Endothelial cell of umbilical vein (primary cell): ENCODE measurements at regions not wholly inside any gene's neighbourhood (a gene's known extent, or its start where the extent isn't known, plus 50 kb on each side); places are given as distances from the start of the nearest gene placed in this dataset.

Experiments
- BruUV-seq: library from RNA; stranded (reverse); fragments of 400-500 nt; replicated peaks from 2 replicates; lab custom pipeline; 2021; lab: Mats Ljungman, UMichigan
- CTCF ChIA-PET: fragments of 300-600, 350-600 bp; sonication (Branson Sonifier 250); formaldehyde crosslinking; loops from one replicate; lab custom pipeline; 2021; ENCODE audit warnings: antibody characterized with exemption, inconsistent platforms; lab: Charles Lee
- POLR2A ChIA-PET: fragments of 300-600, 350-600 bp; sonication (Branson Sonifier 250); formaldehyde crosslinking; loops from one replicate; lab custom pipeline; 2021; ENCODE audit warnings: antibody characterized with exemption, inconsistent platforms; lab: Charles Lee
- DNase-seq: peaks from one replicate; pipeline ENCODE4 v3.0.0-alpha.2; 2011; ENCODE audit warnings: low read depth, low spot score
- FAIRE-seq: peaks from 2 replicates; lab custom pipeline; 2011; peaks lifted over from hg19 to GRCh38; lab: Jason Lieb, UNC
- H2AFZ ChIP-seq: 2 replicates; pipeline ENCODE4 v1.6.0; 2012; ENCODE audit warnings: low read depth, low read length, control low read depth, inconsistent platforms
- H3K27ac ChIP-seq: 2 replicates; pipeline ENCODE4 v1.5.1; 2011; ENCODE audit warnings: low read depth, mild to moderate bottlenecking, control low read depth, low read length, moderate library complexity; ENCODE audit not compliant: insufficient read depth
- H3K27me3 ChIP-seq, 2 experiments: 2 replicates each; pipeline versions ENCODE4 v1.6.0 to v1.6.1; 2011; ENCODE audit warnings: low read length in 2 of 2, mixed read lengths in 1 of 2; ENCODE audit not compliant: control insufficient read depth in 2 of 2, insufficient read depth in 2 of 2
- H3K36me3 ChIP-seq, 2 experiments: 2 replicates in 1 of 2; 3 replicates in 1 of 2; pipeline ENCODE4 v1.5.1; 2011; ENCODE audit warnings: low read length in 2 of 2, mild to moderate bottlenecking in 1 of 2, moderate library complexity in 1 of 2; ENCODE audit not compliant: control insufficient read depth in 2 of 2, insufficient read depth in 2 of 2; ENCODE audit errors: extremely low read depth in 1 of 2
- H3K4me1 ChIP-seq: 3 replicates; pipeline ENCODE4 v1.5.1; 2011; ENCODE audit warnings: mild to moderate bottlenecking, low read length; ENCODE audit not compliant: control insufficient read depth, insufficient read depth; ENCODE audit errors: extremely low read depth
- H3K4me2 ChIP-seq: 2 replicates; pipeline ENCODE4 v1.6.1; 2011; ENCODE audit warnings: low read length, control low read depth, mixed read lengths; ENCODE audit not compliant: insufficient read depth
- H3K4me3 ChIP-seq, 3 experiments: fragments of 200-600 bp in 1 of 3; sonication (generic), shearing (Covaris generic) in 1 of 3; replicated peaks in 1 of 3; 2 replicates each; pipeline ENCODE4 v1.5.1; 2011 to 2016; ENCODE audit warnings: control low read depth in 3 of 3, low read length in 3 of 3, mild to moderate bottlenecking in 2 of 3, inconsistent platforms in 1 of 3, low read depth in 1 of 3, moderate library complexity in 1 of 3; ENCODE audit not compliant: insufficient read depth in 1 of 3
- H3K79me2 ChIP-seq: 2 replicates; pipeline ENCODE4 v1.6.0; 2012; ENCODE audit warnings: low read length, inconsistent platforms; ENCODE audit not compliant: control insufficient read depth, insufficient read depth
- H3K9ac ChIP-seq: replicated peaks from 2 replicates; pipeline ENCODE3; 2011; ENCODE audit warnings: low read length, control low read depth; ENCODE audit not compliant: insufficient read depth; ENCODE audit errors: extremely low read depth
- H3K9me1 ChIP-seq: replicated peaks from 3 replicates; pipeline ENCODE4 v1.6.0; 2011; ENCODE audit warnings: mild to moderate bottlenecking, low read length; ENCODE audit not compliant: control insufficient read depth, insufficient read depth; ENCODE audit errors: extremely low read depth
- H3K9me3 ChIP-seq: replicated peaks from 2 replicates; pipeline ENCODE4 v1.5.1; 2012; ENCODE audit warnings: low read length, inconsistent platforms; ENCODE audit not compliant: control insufficient read depth, insufficient read depth
- H4K20me1 ChIP-seq: replicated peaks from 2 replicates; pipeline ENCODE3; 2011; ENCODE audit warnings: mild to moderate bottlenecking, low read length; ENCODE audit not compliant: control insufficient read depth, insufficient read depth; ENCODE audit errors: extremely low read depth
- CTCF ChIP-seq, 2 donors: IDR thresholded peaks; 1 replicate in 1 of 2; 2 replicates in 1 of 2; pipeline ENCODE4 v1.5.1; 2011; ENCODE audit warnings: low read length in 2 of 2, mild to moderate bottlenecking in 2 of 2, moderate library complexity in 2 of 2, control low read depth in 1 of 2, inconsistent platforms in 1 of 2, low read depth in 1 of 2; ENCODE audit not compliant: insufficient read depth in 1 of 2; ENCODE audit errors: extremely low read depth in 1 of 2
- EZH2 ChIP-seq: IDR thresholded peaks from 2 replicates; pipeline ENCODE4 v1.6.1; 2012; ENCODE audit warnings: borderline replicate concordance, low read depth, mild to moderate bottlenecking, moderate library complexity, low read length, inconsistent platforms; ENCODE audit not compliant: severe bottlenecking
- FOS ChIP-seq: IDR thresholded peaks from 2 replicates; pipeline ENCODE4 v1.6.1; 2011; ENCODE audit warnings: mild to moderate bottlenecking, low read length, moderate library complexity, borderline replicate concordance; ENCODE audit not compliant: insufficient read depth
- GATA2 ChIP-seq: IDR thresholded peaks from 2 replicates; pipeline ENCODE4 v1.7.0; 2011; ENCODE audit warnings: low read depth, mild to moderate bottlenecking, moderate library complexity, mixed read lengths, low read length; ENCODE audit not compliant: insufficient read length, insufficient read depth
- JUN ChIP-seq: IDR thresholded peaks from 2 replicates; pipeline ENCODE4 v1.6.1; 2011; ENCODE audit warnings: borderline replicate concordance, low read depth; ENCODE audit not compliant: insufficient read length, insufficient read depth
- MAX ChIP-seq: IDR thresholded peaks from 2 replicates; pipeline ENCODE4 v1.6.1; 2011; ENCODE audit not compliant: insufficient read depth, insufficient read length
- MYC ChIP-seq: IDR thresholded peaks from one replicate; pipeline ENCODE4 v1.6.1; 2011; ENCODE audit warnings: mild to moderate bottlenecking, low read depth, low read length
- POLR2A ChIP-seq: IDR thresholded peaks from 2 replicates; pipeline ENCODE4 v1.6.1; 2012; ENCODE audit warnings: low read depth, mild to moderate bottlenecking, control low read depth, low read length
- POLR2AphosphoS5 ChIP-seq: IDR thresholded peaks from 2 replicates; pipeline ENCODE4 v1.6.1; 2012; ENCODE audit warnings: low read depth, mild to moderate bottlenecking, control low read depth, low read length, moderate library complexity; ENCODE audit not compliant: insufficient read depth
- dilution Hi-C: fragments of 300-500 bp; cut with MboI; formaldehyde crosslinking; loops from one replicate; pipeline ENCODE4 v1.15.0; 2019; ENCODE audit warnings: low sequenced_read_pairs; ENCODE audit not compliant: extremely low pct_ligation_motif_present
- intact Hi-C: fragments of 100-400 bp; cut with micrococcal nuclease; formaldehyde crosslinking; loops from one replicate; pipeline ENCODE4 v1.10.0; 2022

- H3K4me2 ChIP-seq: no peak overlapping the region
- H3K79me2 ChIP-seq: no peaks in the 10 kb centered on the region
- FAIRE-seq (no peak), DNase-seq (no peak)
- H3K27ac ChIP-seq: no peak overlapping the region
- CTCF ChIA-PET: no interaction called here
- POLR2A ChIA-PET: no interaction called here
- H3K9me1 ChIP-seq: no peaks in the 10 kb centered on the region
- no peaks in the 10 kb centered on the region for H3K9me3 ChIP-seq
- no peaks in the 10 kb centered on the region for H4K20me1 ChIP-seq
- intact Hi-C loops: no loop called here
- dilution Hi-C loops: no loop called here
- H3K36me3 ChIP-seq: no peaks in the 10 kb centered on the region
- no peak for TF ChIP-seq MAX
- TF ChIP-seq EZH2: no peak
- TF ChIP-seq CTCF (IDR thresholded peaks at IDR 0.05; ENCODE audit: extremely low read depth in 1 of 2, insufficient read depth in 1 of 2, low read depth in 1 of 2, low read length in 2 of 2): no peak
- TF ChIP-seq POLR2A: no peak
- no peak for TF ChIP-seq MYC
- TF ChIP-seq FOS: no peak
- no peak for TF ChIP-seq JUN
- TF ChIP-seq GATA2: no peak
- no peak for TF ChIP-seq POLR2AphosphoS5
- no peak overlapping the region for H3K9ac ChIP-seq
- no peaks in the 10 kb centered on the region for H3K4me1 ChIP-seq
- no peaks in the 10 kb centered on the region for H3K27me3 ChIP-seq
- H3K4me3 ChIP-seq: no peak overlapping the region
- no peak overlapping the region for H2AFZ ChIP-seq
- BruUV-seq: no TSS peak
These were observed 164.8 kb upstream of the CBLB start for GRCh38 chr3:106033654-106034053.
